DND-41 (cell line): ENCODE measurements at regions not wholly inside any gene's neighbourhood (a gene's known extent, or its start where the extent isn't known, plus 50 kb on each side); places are given as distances from the start of the nearest gene placed in this dataset.

ENCODE experiments used
- ATAC-seq: fragments of 200-7000 bp; cut with Tn5 transposase; 3 replicates; pipeline ENCODE4 v1.9.1; 2021; ENCODE audit warnings: low read depth; ENCODE audit not compliant: insufficient read depth
- DNase-seq: peaks from one replicate; pipeline ENCODE4 v3.0.0-alpha.2; 2020
- H2AFZ ChIP-seq: 2 replicates; pipeline ENCODE4 v1.6.0; 2012; ENCODE audit warnings: low read depth, low read length
- H3K27ac ChIP-seq: 2 replicates; pipeline ENCODE4 v1.5.1; 2012; ENCODE audit warnings: low read length, inconsistent platforms
- H3K27me3 ChIP-seq: fragments of 200-600 bp; sonication (generic); 2 replicates; pipeline ENCODE4 v1.6.0; 2012; ENCODE audit warnings: low read length, mild to moderate bottlenecking, inconsistent platforms; ENCODE audit not compliant: insufficient read depth, poor library complexity
- H3K36me3 ChIP-seq: 2 replicates; pipeline ENCODE4 v1.5.1; 2012; ENCODE audit warnings: low read length, inconsistent platforms; ENCODE audit not compliant: insufficient read depth
- H3K4me1 ChIP-seq: 2 replicates; pipeline ENCODE4 v1.5.1; 2012; ENCODE audit warnings: mild to moderate bottlenecking, low read length; ENCODE audit not compliant: insufficient read depth
- H3K4me2 ChIP-seq: 2 replicates; pipeline ENCODE4 v1.6.0; 2012; ENCODE audit warnings: mild to moderate bottlenecking, moderate library complexity, low read length, inconsistent platforms; ENCODE audit not compliant: insufficient read depth
- H3K4me3 ChIP-seq, 2 experiments: fragments of 200-600 bp in 1 of 2; shearing (Covaris generic) in 1 of 2; 2 replicates each; pipeline ENCODE4 v1.5.1; 2012 to 2016; ENCODE audit warnings: inconsistent platforms in 2 of 2, low read length in 2 of 2, mild to moderate bottlenecking in 2 of 2, low read depth in 1 of 2, moderate library complexity in 1 of 2
- H3K79me2 ChIP-seq: 2 replicates; pipeline ENCODE4 v1.6.0; 2012; ENCODE audit warnings: low read length, inconsistent platforms; ENCODE audit not compliant: insufficient read depth
- H3K9ac ChIP-seq: 2 replicates; pipeline ENCODE4 v1.6.0; 2012; ENCODE audit warnings: low read depth, mild to moderate bottlenecking, inconsistent platforms, low read length, moderate library complexity
- H3K9me3 ChIP-seq: 2 replicates; pipeline ENCODE4 v1.5.1; 2012; ENCODE audit warnings: low read length, moderate library complexity, mild to moderate bottlenecking, inconsistent platforms; ENCODE audit not compliant: insufficient read depth, severe bottlenecking
- H4K20me1 ChIP-seq: 2 replicates; pipeline ENCODE4 v1.6.0; 2012; ENCODE audit warnings: low read length; ENCODE audit not compliant: insufficient read depth
- EZH2 ChIP-seq: IDR thresholded peaks from 3 replicates; pipeline ENCODE4 v1.6.1; 2012; ENCODE audit warnings: borderline replicate concordance, low read depth, mild to moderate bottlenecking, moderate library complexity, low read length, inconsistent platforms; ENCODE audit not compliant: severe bottlenecking
- TF ChIP-seq, protein P1 (sequence below): IDR thresholded peaks from 2 replicates; pipeline ENCODE4 v1.5.1; 2012; ENCODE audit warnings: borderline replicate concordance, low read length, moderate library complexity, mild to moderate bottlenecking; ENCODE audit not compliant: poor library complexity, severe bottlenecking; ENCODE audit errors: extremely low read depth

DNA sequence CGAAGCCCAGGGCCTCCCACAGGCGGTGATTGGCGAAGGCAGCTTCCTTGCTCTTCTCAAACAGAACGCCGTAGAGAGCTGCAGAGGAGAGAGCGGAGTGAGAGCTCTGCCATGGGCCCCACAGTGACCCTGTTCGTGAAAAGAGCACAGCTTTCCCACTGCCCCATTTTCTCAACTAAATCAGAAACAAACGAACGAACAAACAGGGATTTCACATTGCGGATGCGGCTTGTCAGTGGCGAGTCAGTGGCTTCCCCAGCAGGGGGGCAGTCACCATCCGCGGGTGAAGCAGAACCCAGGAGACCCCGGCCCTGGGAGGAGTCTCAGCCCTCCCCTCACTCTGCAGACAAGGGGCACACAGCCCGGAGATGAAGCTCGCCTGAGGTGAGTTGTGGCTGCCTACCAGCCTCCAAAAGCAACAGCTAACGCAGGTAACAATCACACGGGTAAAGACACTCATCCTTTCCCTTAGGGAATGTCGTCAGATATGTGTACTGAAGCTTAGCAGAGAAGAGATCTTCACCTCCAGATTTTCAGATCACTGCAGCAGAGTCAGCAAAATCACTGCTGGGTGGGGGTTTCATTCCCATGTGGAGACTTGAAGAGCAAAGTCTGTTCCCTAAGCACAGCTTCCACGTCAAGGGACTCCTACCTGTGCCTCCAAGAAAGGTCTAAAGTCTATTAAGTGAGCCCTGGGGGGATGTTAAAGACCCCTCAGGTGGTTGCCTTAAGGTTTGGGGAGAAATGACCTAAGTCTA is 51.2 kb upstream of the GPR31 start:
- Histone ChIP-seq H3K4me3 (no peak overlapping the region), H2AFZ (no peak overlapping the region), H3K27me3 (no peaks in the 10 kb centered on the region), H3K79me2 (no peaks in the 10 kb centered on the region), H3K4me2 (no peak overlapping the region), H3K9ac (no peak overlapping the region), H4K20me1 (no peaks in the 10 kb centered on the region), H3K9me3 (no peaks in the 10 kb centered on the region), H3K36me3 (no peaks in the 10 kb centered on the region), H3K27ac (no peak overlapping the region), H3K4me1 (no peaks in the 10 kb centered on the region)
- no peak for DNase-seq
- no peak for ATAC-seq
- TF ChIP-seq, protein P1, sequence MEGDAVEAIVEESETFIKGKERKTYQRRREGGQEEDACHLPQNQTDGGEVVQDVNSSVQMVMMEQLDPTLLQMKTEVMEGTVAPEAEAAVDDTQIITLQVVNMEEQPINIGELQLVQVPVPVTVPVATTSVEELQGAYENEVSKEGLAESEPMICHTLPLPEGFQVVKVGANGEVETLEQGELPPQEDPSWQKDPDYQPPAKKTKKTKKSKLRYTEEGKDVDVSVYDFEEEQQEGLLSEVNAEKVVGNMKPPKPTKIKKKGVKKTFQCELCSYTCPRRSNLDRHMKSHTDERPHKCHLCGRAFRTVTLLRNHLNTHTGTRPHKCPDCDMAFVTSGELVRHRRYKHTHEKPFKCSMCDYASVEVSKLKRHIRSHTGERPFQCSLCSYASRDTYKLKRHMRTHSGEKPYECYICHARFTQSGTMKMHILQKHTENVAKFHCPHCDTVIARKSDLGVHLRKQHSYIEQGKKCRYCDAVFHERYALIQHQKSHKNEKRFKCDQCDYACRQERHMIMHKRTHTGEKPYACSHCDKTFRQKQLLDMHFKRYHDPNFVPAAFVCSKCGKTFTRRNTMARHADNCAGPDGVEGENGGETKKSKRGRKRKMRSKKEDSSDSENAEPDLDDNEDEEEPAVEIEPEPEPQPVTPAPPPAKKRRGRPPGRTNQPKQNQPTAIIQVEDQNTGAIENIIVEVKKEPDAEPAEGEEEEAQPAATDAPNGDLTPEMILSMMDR = no peak
- TF ChIP-seq EZH2 = no peak

DNA sequence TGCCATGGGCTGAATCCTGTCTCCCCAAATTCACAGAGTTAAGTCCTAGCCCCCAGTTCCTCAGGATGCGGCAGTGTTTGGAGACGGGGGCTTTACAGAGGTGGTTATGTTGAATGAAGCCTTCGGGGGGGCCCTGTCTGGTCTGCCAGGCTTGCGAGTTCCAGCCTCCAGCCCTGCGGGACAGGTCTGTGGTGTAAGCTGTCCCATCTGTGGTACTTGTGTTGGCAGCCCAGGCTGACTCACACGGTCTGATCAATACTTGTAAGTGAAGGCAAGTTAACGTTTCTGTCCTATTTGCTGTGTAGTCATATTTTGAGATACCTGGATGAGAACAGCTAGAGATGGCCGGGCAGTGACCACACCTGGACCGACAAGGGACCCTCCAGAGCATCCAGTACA is 51.8 kb upstream of the GPR31 start:
- H3K4me1 ChIP-seq = no peaks in the 10 kb centered on the region
- ATAC-seq (no peak), DNase-seq (no peak)
- H3K4me2 ChIP-seq = no peak overlapping the region
- no peaks in the 10 kb centered on the region for H3K9me3 ChIP-seq
- H3K79me2 ChIP-seq = no peaks in the 10 kb centered on the region
- H4K20me1 ChIP-seq = no peaks in the 10 kb centered on the region
- no peaks in the 10 kb centered on the region for H3K36me3 ChIP-seq
- no peak overlapping the region for H3K27ac ChIP-seq
- H2AFZ ChIP-seq = no peak overlapping the region
- H3K27me3 ChIP-seq = no peaks in the 10 kb centered on the region
- no peak overlapping the region for H3K9ac ChIP-seq
- H3K4me3 ChIP-seq = no peak overlapping the region
- TF ChIP-seq EZH2 = no peak
- TF ChIP-seq, protein P1 = no peak

DNA sequence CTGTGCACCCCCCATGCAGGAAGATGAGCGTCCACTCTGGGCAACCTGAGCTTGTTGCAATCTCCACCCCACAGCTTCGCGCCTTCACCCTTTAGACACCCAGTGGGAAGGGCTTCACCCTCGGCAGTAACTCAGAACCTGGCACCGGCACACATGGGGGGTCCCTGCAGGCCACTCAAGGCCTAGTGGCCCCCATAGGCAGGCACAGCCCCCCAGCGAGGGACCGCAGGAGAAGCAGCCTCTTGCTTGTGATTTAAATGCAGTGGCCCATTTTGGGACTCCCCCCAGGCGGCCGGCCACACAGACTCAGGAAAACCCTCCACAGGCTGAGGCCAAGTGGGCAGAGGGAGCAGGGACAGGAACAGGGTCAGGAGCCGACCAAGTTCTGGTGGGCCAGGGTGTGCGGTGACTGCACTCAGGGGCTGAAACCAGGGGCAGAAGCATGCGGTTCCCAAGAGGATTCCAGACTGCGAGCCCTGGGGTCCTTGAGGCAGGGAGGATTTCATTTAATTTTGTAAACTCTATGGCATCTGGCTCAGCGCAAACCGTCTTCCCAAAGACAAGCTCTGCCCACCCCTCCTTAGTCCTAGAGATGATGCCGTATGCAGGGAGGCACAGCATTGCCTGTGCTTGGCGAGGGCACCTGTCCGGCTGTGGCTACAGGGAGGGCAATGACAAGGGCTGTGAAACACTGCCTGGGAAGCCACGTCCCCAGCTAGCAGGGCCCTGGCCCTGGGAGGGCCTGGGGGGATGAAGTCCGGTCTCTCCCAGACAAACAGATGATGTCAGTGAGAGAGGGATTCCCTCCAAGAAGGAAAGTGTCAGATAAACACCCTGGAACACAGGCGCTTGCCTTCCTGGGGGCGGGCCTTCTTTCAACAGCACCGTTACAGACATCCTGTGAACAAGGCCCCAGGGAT is 52.9 kb upstream of the GPR31 start:
- no peak overlapping the region for H2AFZ ChIP-seq
- no peaks in the 10 kb centered on the region for H3K4me1 ChIP-seq
- H3K36me3 ChIP-seq = no peaks in the 10 kb centered on the region
- no peak overlapping the region for H3K27ac ChIP-seq
- ATAC-seq (no peak), DNase-seq (no peak)
- H3K4me2 ChIP-seq = no peak overlapping the region
- no peaks in the 10 kb centered on the region for H3K9me3 ChIP-seq
- no peak overlapping the region for H3K9ac ChIP-seq
- TF ChIP-seq, protein P1 = no peak
- TF ChIP-seq EZH2 = no peak
- no peaks in the 10 kb centered on the region for H3K79me2 ChIP-seq
- no peak overlapping the region for H3K4me3 ChIP-seq
- H3K27me3 ChIP-seq = no peaks in the 10 kb centered on the region
- no peaks in the 10 kb centered on the region for H4K20me1 ChIP-seq
